HK-2 (cell line): ENCODE measurements at regions not wholly inside any gene's neighbourhood (a gene's known extent, or its start where the extent isn't known, plus 50 kb on each side); places are given as distances from the start of the nearest gene placed in this dataset.
"Not testable (repeated sequence)": the region's sequence is repeated elsewhere in the genome, so short reads cannot be mapped to it uniquely, and the experiment has no call there.

Experiments
- DNase-seq: peaks from one replicate; pipeline ENCODE4 v3.0.0-alpha.2; 2018; ENCODE audit not compliant: unreplicated experiment

DNA sequence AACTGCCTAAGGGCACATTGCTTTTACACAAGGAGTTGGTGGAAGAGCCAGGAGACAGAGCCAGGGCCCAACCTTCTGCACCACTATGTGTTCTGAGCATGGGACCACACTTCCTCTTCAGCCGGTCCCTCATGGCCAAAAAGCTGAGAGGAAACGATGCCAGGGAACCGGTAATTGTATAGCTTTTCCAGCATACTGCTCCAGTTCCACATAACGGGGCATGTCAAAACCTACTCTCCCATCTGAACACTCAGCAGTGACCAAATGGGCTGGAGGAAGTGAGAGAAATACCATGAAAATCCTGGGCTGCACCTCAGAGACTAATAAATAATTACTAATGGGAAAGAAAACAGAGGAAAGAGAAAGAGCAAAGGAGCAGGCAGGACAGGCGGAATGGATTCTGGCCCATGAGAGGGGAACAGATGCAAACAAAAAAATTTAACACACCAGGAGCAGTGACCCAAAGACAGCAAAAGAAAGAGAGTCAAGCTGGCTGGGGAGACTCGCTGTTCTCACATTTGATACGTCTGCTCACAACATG lies 52.0 kb upstream of the BMP2 start:
- no peak for DNase-seq

DNA sequence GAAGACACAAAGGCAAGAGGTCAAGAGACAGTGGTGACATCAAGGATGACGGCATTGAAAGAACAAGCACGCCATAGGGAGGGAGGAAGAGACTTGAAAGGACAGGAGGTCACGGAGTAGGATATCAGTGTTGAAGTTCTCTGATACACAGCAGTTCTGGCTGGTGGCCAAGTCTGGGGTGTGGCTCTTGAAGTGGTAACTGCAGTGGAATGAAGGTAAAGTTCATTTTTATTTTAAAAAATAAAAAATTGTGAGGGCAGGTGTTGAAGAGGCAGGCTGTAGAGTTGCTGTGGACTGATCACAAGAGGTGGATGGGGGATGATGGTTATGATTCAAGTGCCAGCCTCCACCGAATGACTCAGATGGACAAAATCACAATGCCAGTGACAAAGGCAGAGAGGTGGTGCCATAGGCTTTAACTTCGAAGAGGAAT lies 53.2 kb upstream of the BMP2 start:
- DNase-seq, result no peak

DNA sequence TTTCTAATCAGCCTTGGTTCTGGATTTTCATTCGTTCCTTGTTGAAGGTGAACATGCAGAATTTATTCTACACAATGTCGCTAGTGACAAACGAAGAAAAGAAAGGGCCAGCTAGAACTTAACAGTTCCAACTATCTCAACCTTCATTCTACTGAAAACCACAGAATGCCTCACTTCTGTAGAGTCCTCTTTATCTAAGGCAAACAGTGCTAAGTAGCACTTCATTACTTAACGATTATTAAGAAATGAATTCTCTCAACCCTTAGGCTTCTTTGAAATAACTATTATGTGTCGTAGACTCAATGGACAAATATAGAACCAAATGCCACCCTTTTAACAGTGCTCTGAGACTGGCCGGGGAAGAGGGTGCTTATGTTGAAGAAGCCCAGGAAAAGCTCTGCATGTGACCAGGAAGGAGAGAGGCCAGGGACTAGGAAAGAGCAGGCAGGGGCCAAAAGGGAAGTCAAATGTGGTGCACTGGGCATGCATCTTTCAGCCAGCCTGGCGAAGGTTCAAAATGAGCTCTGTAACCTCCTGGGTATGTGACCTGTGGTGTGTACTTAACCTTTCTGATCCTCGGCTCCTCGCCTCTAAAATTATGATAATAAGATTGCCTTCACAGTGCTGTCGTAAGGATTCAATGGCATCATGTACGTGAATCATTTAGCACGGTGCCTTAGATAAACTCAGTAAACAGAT lies 55.4 kb upstream of the BMP2 start:
- no peak for DNase-seq

DNA sequence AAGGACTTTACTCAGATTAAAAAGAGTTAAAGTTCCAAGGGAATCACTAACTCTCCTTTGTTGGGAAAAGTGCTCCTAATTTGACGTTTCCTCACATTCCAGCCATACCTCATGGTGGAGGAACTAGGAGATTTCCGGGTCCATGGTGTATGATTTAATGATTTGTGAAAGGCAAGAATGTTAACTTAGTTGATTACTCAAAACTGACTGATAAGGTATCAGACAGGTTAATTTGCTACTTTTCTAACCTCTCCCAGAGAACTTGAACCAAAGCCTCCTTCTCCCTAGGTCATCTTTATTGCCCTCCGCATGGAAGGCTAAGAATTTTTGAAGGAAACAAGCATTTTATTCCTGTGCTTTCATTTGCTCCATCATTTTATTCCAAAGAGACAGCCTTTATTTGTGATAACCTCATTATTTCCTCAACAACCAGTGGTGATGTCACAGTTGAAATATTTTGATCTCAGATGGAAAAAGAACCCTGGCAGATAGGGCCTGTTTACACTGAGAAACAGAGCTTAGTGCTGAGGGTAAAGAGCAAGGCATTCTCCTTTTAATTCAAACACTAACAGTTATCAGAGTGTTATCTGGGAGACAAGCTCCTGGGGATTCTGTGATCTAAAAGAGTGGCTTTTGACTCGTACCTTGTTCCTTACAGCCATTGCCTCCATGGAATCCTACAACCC lies 57.4 kb upstream of the BMP2 start:
- no peak for DNase-seq

DNA sequence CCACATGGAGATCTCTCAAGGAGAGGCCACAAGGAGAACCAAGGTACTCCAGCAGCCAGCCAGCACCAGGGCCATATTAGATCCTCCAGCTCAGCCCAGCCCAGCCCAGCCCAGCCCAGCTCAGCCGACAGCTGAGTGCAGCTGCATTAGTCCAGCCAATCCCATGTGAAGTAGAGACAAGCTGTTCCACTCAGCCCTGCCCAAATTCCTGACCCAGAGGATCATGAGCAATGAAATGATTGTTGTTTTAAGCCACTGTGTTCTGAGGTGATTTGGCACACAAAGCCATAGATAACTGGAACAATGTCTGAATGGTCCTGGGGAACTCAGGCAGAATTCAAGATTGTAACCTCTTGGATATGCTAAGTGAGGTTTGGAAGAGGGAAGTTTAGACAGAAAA lies 59.5 kb upstream of the BMP2 start:
- DNase-seq, result peak; percentile 68

DNA sequence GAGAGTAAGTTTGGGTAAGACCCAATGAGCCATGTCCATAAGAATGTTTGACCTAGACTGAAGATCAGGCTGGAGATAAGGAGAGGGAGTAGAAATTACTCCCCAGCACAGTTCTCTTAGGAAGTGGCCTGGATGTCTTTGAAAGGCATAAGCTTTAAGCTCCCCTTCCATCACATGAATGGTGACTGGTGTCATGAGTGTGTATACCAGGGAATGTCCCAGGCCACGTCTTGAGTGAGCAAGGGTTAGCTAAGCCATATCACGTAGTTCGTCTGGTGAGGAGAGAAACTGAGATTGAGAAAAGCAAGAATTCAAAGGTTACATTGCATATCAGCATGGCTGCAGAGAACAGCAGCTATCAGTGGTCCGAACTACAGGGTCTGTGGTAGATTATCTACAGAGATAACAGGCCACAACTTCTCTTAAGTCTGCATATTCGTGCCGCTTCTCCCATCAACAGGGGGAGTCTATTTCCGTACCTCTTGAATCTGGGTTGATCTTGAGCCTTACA lies 60.1 kb upstream of the BMP2 start:
- no peak for DNase-seq

DNA sequence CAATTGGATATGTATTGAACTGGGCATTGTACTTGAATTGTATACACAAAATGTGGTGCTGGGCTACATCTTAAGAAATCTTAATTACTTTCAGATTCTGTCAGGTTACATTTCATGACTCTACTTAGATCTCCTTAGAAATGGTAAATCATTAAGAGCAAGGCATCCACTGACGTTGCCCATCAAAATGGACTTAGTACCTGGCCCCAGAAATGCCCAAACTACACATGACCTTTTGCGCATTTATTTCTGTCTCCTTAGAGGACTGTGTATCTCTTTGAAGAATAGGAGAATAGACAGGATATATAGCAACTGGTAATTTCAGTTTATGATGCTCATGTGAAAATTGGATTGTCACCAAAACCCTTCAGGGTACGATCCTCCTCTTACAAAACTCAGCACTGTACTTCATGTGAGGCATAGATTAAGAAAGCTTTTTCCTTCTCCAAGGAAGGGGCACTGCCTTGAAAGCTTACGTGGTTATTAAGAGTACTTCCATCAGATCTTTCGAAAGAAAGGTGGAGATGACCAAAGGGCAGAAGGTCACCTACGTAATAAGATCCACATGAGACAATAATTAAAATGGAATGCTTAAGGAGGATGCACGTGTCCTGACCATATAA lies 61.4 kb upstream of the BMP2 start:
- DNase-seq, result no peak

DNA sequence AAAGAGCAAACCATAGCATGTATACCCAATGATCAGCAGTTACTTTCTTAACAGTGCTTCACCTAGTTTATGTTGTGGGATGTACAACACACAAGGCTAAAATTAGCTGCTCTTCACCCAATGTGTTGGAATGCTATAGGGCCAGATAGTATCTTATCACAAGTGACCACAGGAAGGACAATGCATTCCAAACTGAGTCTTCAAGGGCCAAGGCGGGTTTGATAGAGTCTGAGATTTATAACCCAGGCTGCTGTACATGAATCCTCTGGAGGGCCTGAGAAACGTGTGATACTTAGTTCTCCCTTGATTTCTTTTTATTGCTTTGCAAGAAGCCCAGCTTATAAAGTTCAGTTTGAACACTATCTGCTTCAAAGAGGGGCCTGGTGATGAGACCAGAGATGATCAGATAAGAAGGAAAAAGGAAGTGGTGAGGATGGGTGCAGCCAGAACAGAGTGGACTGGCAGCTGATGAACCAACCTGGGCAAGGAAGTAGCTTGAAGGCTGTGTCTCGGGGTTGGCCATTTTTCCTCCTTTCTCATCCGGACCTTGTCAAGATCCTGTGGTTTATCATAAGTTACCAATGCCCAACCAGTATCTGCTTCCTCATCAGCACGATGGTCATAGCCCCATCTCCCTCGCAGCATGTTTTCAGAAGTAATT lies 62.2 kb upstream of the BMP2 start:
- DNase-seq, result no peak

DNA sequence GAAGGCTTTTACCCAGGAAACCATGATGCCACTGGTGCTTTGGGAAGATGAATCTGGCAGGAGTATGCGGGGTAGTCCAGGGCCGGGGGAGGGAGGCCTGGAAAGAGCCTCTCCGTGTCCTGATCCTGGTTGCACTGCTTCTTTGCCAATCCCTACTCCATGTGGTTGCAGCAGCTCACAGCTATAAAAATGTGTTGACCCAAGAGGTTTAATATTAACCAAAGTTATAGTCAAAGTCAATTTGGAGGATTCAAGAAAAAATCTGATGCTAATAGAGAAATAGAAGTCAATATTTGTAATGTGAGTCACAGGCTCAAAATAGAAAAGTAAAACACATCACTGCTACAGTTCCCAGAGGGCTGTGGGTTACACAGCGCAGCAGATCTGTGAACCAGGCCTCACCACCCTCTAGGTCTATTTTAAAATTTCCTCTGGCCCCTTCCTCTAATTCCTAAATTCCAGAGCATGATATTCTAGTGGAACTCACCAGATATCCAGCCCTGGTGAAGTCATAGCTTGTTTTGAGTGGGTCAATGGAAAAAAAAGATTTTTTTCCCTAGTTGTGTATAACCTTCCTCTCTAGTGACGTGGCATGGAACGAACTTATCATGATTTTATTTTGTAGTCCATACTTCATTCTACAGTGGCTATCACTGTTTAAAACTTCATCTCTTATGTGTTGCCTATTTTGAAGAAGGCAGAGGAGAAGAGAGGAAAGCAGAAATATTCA lies 63.2 kb upstream of the BMP2 start:
- peak; percentile 60 for DNase-seq

DNA sequence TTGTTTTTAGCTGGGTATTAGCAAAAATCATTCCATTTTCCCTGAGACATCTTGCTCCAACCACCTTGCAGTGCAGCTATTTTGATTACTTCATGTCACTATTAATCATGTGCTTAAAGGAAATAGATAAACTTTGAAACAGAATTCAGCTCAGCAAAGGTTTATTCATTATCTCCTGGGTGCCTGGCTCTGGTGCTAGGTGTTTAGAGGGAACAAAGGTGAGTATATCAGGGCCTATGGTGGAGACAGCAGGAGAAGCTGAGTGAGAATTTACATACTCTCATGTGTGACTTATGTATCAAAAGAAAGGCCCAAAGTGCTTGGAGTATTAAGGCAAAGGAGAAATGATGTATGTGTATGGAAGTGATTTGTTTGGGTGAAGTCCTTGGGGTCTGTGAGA lies 63.8 kb upstream of the BMP2 start:
- DNase-seq, result no peak

DNA sequence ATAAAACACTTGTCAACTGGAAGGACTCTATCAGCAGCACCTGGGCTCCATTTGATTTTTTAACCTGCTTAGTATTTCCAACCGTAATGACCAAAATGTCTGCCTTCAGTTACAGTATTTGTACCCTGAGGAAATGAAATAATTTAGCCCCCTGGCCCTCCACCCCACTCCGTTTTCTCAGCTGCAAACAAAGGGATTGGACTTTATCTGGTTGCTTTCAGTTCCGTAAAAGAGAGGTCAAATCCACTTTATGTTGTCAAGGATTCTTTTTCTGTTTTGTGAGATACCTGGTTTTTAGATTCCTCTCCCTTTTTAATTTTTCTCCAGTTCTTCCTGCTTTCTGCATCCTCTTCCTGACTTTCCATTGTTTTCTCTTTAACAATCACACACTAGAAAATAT lies 64.4 kb upstream of the BMP2 start:
- DNase-seq, result no peak

DNA sequence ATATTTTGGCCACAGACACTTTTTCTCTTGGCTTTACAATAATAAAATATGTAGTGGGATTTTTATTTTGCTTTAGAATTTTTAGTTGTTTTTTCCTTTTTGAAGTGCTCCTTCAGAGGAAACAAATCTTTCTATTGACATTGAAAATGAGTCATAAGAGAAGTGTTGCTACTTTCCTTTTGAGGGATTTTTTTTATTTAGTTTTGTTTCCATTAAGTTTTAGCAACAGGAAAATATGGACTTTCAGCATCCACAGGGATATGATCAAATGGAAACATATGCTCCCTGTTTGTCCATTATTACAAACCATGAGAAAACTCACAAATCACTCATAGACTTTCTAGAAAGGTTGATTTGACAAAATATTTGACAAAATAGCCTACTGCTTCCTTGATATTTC lies 65.3 kb upstream of the BMP2 start:
- DNase-seq, result no peak

DNA sequence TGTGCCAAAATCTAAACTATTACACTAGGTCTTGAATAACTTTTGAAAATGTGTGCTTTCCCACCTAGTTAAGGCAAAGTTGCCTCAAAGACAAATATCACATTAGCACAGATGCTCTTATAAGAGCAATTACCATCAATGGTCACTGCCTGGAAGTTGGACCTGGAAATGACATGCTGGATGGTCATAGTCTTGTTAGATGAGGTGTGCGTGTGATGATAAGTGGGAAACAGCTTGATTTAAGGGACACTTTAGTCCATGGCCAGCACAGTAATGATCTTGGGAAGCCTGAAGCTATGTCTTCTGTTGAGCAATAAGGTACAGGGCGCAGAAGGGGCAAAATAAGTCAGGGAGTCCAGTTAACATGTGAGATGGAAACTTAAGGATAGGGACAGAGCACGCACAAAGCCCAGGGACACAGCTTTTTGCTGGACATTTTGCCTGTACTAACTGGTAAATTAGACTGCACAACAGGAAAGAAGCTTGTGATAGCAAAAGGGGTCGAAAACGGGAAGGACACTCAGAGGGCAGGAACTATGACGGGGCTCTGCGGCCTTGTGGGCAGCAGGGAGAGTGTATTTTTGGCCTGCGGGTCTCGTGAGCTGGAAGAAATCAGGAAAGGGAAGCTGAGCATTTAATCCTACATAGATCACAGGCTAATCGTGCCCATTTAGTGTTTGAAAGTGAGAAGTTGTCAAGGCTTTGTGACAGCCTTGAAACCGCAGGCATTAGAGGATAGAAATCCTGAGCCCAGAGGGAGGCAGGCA lies 66.7 kb upstream of the BMP2 start:
- no peak for DNase-seq

DNA sequence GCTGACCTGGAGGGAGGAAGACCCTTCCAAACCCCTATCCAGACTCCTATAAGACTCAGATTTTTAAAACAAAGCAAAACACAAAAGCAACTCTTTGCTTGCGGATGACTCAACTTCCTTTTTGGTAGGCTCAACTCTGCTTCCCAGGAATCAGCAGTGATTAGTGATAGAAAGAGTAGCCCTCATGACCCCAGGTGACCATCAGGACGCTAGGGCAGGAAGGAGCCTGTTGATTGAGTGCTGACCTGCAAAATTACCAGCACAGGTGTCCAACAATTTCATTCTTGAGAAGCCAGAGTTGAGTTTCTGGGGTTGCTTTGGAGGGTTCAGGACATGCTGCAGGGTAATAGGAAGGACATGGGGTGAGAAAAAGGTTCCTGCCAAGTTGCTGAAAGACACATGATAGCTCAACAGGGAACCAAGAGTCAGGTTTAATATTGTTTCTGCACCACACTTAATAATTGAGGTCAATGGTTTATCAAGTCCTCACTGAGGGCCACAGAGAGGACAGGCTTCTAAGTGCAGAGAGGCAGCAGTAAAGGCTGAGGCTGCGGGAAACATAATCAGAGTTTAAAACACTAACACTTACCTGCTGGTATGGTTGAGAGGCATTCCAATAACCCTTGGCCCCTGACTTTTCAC lies 67.4 kb upstream of the BMP2 start:
- DNase-seq, result no peak

DNA sequence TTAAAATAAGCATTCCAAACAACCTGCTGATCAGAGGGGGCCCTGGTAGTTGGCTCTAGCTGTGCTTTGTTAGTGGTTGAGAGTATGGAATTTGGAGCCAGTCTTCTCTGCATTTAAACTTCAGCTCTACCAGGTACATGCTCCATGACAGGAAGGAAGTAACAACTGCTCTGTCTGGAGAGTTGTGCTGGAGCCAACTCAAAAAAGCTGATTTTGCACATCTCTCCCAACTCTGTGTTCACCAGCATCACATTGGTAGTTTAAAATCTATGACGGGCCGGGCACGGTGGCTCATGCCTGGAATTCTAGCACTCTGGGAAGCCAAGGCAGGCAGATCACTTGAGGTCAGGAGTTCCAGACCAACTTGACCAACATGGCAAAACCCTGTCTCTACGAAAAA lies 68.8 kb upstream of the BMP2 start:
- no peak for DNase-seq

DNA sequence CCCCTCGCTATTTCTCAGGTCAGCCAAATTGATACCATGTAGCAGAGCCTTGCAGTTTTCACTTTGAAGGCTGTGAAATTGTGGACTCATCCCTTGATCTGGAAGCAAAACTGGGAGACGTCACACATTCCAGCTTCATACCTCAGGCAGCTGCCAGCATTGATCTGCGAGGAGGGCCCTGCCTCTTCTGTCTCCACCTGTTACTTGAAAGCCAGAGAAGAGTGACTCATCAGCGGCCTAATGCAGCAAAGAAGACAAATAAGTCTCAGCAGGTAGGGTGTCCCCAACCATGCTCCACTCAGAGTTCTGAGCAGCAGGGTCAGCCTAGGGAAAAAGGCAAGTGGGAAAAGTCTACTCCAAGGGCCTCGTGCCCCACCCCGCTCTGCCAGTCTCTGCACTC lies 69.4 kb upstream of the BMP2 start:
- no peak for DNase-seq

DNA sequence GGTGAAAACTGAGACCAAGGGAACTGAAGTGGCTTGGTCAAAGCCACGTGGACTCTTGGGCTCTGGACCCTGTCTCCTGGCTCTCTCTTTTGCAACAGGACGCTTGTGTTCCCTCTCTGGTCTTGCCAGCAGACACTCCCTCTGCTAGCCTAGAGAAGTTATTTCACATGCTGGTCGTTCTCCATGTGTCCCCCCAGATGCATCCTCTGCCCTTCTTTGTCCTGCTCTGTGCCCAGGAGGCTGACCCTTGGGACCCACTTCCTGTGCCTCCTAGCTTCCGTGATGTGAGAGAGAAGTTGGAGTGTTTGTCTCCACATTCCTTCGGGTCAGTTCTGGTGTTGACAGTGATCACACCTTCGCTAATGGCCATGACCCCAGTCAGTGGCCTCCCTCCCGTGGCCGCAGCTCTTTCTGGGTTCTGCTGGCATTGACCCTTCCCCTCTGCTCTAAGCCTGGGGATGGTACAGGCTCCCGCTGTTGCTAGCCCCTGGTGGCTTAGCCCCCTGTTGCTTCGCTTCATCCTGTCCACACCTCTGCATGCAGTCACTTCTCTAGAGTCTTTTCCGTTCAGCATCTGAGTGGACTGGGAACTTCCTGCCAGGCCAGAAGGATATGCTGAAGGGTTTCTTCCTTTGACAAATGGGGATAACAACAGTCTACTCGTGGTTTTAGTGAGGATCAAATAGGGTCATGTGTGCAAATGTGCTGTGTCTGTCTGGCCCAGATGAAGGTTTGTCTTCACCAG lies 70.1 kb upstream of the BMP2 start:
- DNase-seq, result no peak

DNA sequence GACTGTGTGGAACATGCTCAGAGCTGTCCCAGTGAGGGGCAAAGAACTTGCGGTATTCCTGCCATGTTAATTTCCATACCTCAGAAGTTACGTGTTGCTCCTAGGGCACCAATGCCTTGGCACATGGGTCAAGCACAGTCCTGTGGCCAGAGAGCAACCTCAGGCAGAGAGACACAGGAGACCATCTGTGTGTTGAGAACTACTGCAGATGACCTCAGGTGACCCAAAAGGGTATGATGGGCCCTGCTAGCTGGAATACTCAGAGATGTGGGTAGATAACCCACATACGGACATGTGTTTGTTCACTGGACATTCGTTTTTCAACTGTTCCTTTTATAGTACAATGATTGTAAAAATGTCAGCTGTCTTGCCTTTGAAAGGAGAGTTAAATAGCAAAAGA lies 71.5 kb upstream of the BMP2 start:
- DNase-seq, result no peak

DNA sequence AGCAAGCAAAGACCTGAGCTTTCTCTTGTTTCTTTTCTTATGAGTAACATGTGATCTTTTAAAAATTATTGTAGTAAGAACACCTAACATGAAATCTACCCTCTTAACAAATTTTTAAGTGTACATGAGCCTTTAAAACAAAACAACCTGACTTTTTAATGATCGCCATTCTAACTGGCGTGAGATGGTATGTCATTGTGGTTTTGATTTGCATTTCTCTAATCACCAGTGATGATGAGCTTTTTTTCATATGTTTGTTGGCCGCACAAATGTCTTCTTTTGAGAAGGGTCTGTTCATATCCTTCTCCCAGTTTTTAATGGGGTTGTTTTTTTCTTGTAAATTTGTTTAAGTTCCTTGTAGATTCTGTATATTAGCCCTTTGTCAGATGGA lies 73.7 kb upstream of the BMP2 start:
- not testable (repeated sequence) for DNase-seq
